ENCODE measurements at regions not wholly inside any gene's neighbourhood (a gene's known extent, or its start where the extent isn't known, plus 50 kb on each side); places are given as distances from the start of the nearest gene placed in this dataset.

GRCh38 chr15:62474771-62475124, 309.7 kb upstream of the C2CD4B start:
- DNase-seq = no peak

GRCh38 chr15:62475591-62475990, 310.5 kb upstream of the C2CD4B start:
- no peak for DNase-seq

- no peak for DNase-seq
Measured at GRCh38 chr15:62476163-62476562, 311.1 kb upstream of the C2CD4B start.

GRCh38 chr15:62477929-62478328, 312.8 kb upstream of the C2CD4B start:
- DNase-seq = no peak

GRCh38 chr15:62482785-62483429, 317.8 kb upstream of the C2CD4B start:
- no peak for DNase-seq

- DNase-seq = no peak
Measured at GRCh38 chr15:62483814-62484213, 318.7 kb upstream of the C2CD4B start.

GRCh38 chr15:62485170-62485720, 320.2 kb upstream of the C2CD4B start:
- DNase-seq = no peak

GRCh38 chr15:62486041-62486440, 321.0 kb upstream of the C2CD4B start:
- no peak for DNase-seq

- no peak for DNase-seq
Measured at GRCh38 chr15:62488387-62488786, 323.3 kb upstream of the C2CD4B start.

- DNase-seq = no peak
Measured at GRCh38 chr15:62491642-62492041, 326.6 kb upstream of the C2CD4B start.

GRCh38 chr15:62492900-62493299, 327.8 kb upstream of the C2CD4B start:
- DNase-seq = no peak

- no peak for DNase-seq
Measured at GRCh38 chr15:62494197-62494596, 329.1 kb upstream of the C2CD4B start.

GRCh38 chr15:62495670-62496614, 330.9 kb upstream of the C2CD4B start:
- DNase-seq = no peak

- DNase-seq = no peak
Measured at GRCh38 chr15:62497356-62497755, 332.3 kb upstream of the C2CD4B start.

- no peak for DNase-seq
Measured at GRCh38 chr15:62498278-62498677, 333.2 kb upstream of the C2CD4B start.

- no peak for DNase-seq
Measured at GRCh38 chr15:62498712-62499111, 333.6 kb upstream of the C2CD4B start.

GRCh38 chr15:62500325-62500724, 335.2 kb upstream of the C2CD4B start:
- DNase-seq = no peak

- no peak for DNase-seq
Measured at GRCh38 chr15:62502451-62502850, 337.4 kb upstream of the C2CD4B start.

GRCh38 chr15:62503451-62503850, 338.4 kb upstream of the C2CD4B start:
- no peak for DNase-seq

GRCh38 chr15:62505762-62506161, 340.7 kb upstream of the C2CD4B start:
- DNase-seq = no peak

- no peak for DNase-seq
Measured at GRCh38 chr15:62506217-62506805, 341.2 kb upstream of the C2CD4B start.

- no peak for DNase-seq
Measured at GRCh38 chr15:62509395-62509958, 344.4 kb upstream of the C2CD4B start.

GRCh38 chr15:62510791-62511190, 345.7 kb upstream of the C2CD4B start:
- no peak for DNase-seq
